Panc1 (cell line): ENCODE measurements at regions not wholly inside any gene's neighbourhood (a gene's known extent, or its start where the extent isn't known, plus 50 kb on each side); places are given as distances from the start of the nearest gene placed in this dataset.
"Not testable (repeated sequence)": the region's sequence is repeated elsewhere in the genome, so short reads cannot be mapped to it uniquely, and the experiment has no call there.

Experiments
- ATAC-seq: fragments of 200-7000 bp; cut with Tn5 transposase; 2 replicates; pipeline ENCODE4 v1.9.1; 2020; ENCODE audit warnings: mild to moderate bottlenecking, moderate library complexity
- BruUV-seq: library from RNA; stranded (reverse); fragments of 400-500 nt; replicated peaks from 2 replicates; lab custom pipeline; 2021; lab: Mats Ljungman, UMichigan
- CTCF ChIA-PET: fragments of 300-600 bp; sonication (Branson Sonifier 250); formaldehyde crosslinking; loops from one replicate; lab custom pipeline; 2022; ENCODE audit warnings: antibody characterized with exemption; lab: Charles Lee
- POLR2A ChIA-PET: fragments of 300-600 bp; sonication (Branson Sonifier 250); formaldehyde crosslinking; loops from one replicate; lab custom pipeline; 2022; ENCODE audit warnings: antibody characterized with exemption; lab: Charles Lee
- DNase-seq: peaks from one replicate; pipeline ENCODE4 v3.0.0-alpha.2; 2010; ENCODE audit warnings: low read depth, low spot score
- H3K27ac ChIP-seq: 2 replicates; pipeline ENCODE4 v1.5.1; 2011; ENCODE audit warnings: mild to moderate bottlenecking, low read length, inconsistent platforms
- H3K27me3 ChIP-seq: fragments of 200-500 bp; sonication (Bioruptor generic); 2 replicates; pipeline ENCODE4 v1.6.0; 2014; ENCODE audit warnings: low read length, inconsistent platforms; ENCODE audit not compliant: control insufficient read depth, insufficient read depth
- H3K36me3 ChIP-seq: fragments of 200-500 bp; sonication (Bioruptor generic); 2 replicates; pipeline ENCODE4 v1.5.1; 2014; ENCODE audit warnings: inconsistent platforms, mild to moderate bottlenecking, low read length, moderate library complexity; ENCODE audit not compliant: control insufficient read depth, insufficient read depth
- H3K4me1 ChIP-seq: 2 replicates; pipeline ENCODE4 v1.5.1; 2011; ENCODE audit warnings: inconsistent platforms, mild to moderate bottlenecking, low read length, moderate library complexity; ENCODE audit not compliant: control insufficient read depth, insufficient read depth
- H3K4me3 ChIP-seq, 2 experiments: 2 replicates each; pipeline ENCODE4 v1.5.1; 2011 to 2012; ENCODE audit warnings: low read depth in 2 of 2, low read length in 2 of 2, mild to moderate bottlenecking in 2 of 2, inconsistent platforms in 1 of 2, moderate library complexity in 1 of 2
- H3K9me3 ChIP-seq: fragments of 200-500 bp; sonication (Bioruptor generic); 2 replicates; pipeline ENCODE4 v1.5.1; 2014; ENCODE audit warnings: low read depth, mild to moderate bottlenecking, inconsistent platforms, low read length, moderate library complexity; ENCODE audit not compliant: control insufficient read depth, insufficient read depth
- CTCF ChIP-seq: fragments of 450-650 bp; IDR thresholded peaks from 2 replicates; pipeline ENCODE4 v1.5.1; 2017; ENCODE audit warnings: mild to moderate bottlenecking
- POLR2AphosphoS5 ChIP-seq: IDR thresholded peaks from 2 replicates; pipeline ENCODE4 v1.6.1; 2012; ENCODE audit warnings: mild to moderate bottlenecking, low read depth, low read length, moderate library complexity
- REST ChIP-seq, 2 experiments: IDR thresholded peaks; 2 replicates each; pipeline ENCODE4 v1.6.1; 2011 to 2012; ENCODE audit warnings: low read depth in 2 of 2, control low read depth in 1 of 2, low read length in 1 of 2, mild to moderate bottlenecking in 1 of 2, moderate library complexity in 1 of 2; ENCODE audit not compliant: insufficient read depth in 1 of 2
- SIN3A ChIP-seq: IDR thresholded peaks from 2 replicates; pipeline ENCODE4 v1.6.1; 2012; ENCODE audit warnings: low read depth, mild to moderate bottlenecking, low read length, moderate library complexity, borderline replicate concordance; ENCODE audit not compliant: insufficient read depth
- TCF7L2 ChIP-seq: IDR thresholded peaks from 2 replicates; pipeline ENCODE4 v1.6.1; 2011; ENCODE audit warnings: mild to moderate bottlenecking, low read depth, low read length, inconsistent platforms
- in situ Hi-C: cut with HindIII; loops from 2 replicates; pipeline ENCODE4 v1.10.0; 2016; ENCODE audit warnings: low sequenced_read_pairs, low pct_unique_long_range_greater_than_20kb
- intact Hi-C: fragments of 100-400 bp; cut with micrococcal nuclease; formaldehyde crosslinking; loops from one replicate; pipeline ENCODE4 v1.10.0; 2022; ENCODE audit not compliant: unreplicated experiment

GRCh38 chr1:185539277-185539943, 194.8 kb upstream of the HMCN1 start:
- intact Hi-C loops (no loop called here), in situ Hi-C loops (no loop called here)
- BruUV-seq = no TSS peak
- no peaks in the 10 kb centered on the region; the same call in 1 of the 2 replicates for H3K9me3 ChIP-seq
- no peaks in the 10 kb centered on the region for H3K36me3 ChIP-seq
- no peak overlapping the region; the same call in 1 of the 2 replicates for H3K27ac ChIP-seq
- TF ChIP-seq SIN3A (no peak), TCF7L2 (no peak), CTCF (no peak), POLR2AphosphoS5 (no peak), REST (IDR thresholded peaks at IDR 0.05; ENCODE audit: insufficient read depth in 1 of 2, low read depth in 2 of 2, low read length in 1 of 2) (no peak)
- ChIA-PET CTCF (no interaction called here), POLR2A (no interaction called here)
- DNase-seq = no peak
- H3K27me3 ChIP-seq = no peaks in the 10 kb centered on the region
- peaks cover 6% of the 10 kb centered on the region for H3K4me1 ChIP-seq
- no peak for ATAC-seq
- H3K4me3 ChIP-seq = no peak overlapping the region

- H3K9me3 ChIP-seq, in situ Hi-C loops, H3K4me3 ChIP-seq, DNase-seq, POLR2A ChIA-PET, H3K4me1 ChIP-seq, CTCF ChIA-PET, H3K27me3 ChIP-seq, ATAC-seq, H3K27ac ChIP-seq, BruUV-seq, H3K36me3 ChIP-seq, intact Hi-C loops: not testable (repeated sequence)
These were observed 195.8 kb upstream of the HMCN1 start for GRCh38 chr1:185538309-185538898.

GRCh38 chr1:185537596-185537995, 196.6 kb upstream of the HMCN1 start:
- H3K9me3 ChIP-seq = no peaks in the 10 kb centered on the region; the same call in 1 of the 2 replicates
- intact Hi-C loops (no loop called here), in situ Hi-C loops (no loop called here)
- ATAC-seq (no peak), DNase-seq (no peak)
- ChIA-PET CTCF (no interaction called here), POLR2A (no interaction called here)
- BruUV-seq = no TSS peak
- no peaks in the 10 kb centered on the region for H3K36me3 ChIP-seq
- H3K4me1 ChIP-seq = peaks cover 6% of the 10 kb centered on the region
- TF ChIP-seq SIN3A = no peak
- no peak for TF ChIP-seq POLR2AphosphoS5
- no peak for TF ChIP-seq CTCF
- H3K27me3 ChIP-seq = no peaks in the 10 kb centered on the region
- H3K4me3 ChIP-seq = no peak overlapping the region
- no peak overlapping the region for H3K27ac ChIP-seq
